ENCODE measurements at regions not wholly inside any gene's neighbourhood (a gene's known extent, or its start where the extent isn't known, plus 50 kb on each side); places are given as distances from the start of the nearest gene placed in this dataset.

GRCh38 chr3:1892459-1892858 lies 206.2 kb upstream of the CNTN4 start:
- CTCF ChIA-PET, result no interaction called here

More at GRCh38 chr3:1892459-1892858, 206.2 kb upstream of the CNTN4 start:
- H3K9me1 ChIP-seq (replicated peaks; ENCODE audit: control insufficient read depth, extremely low read depth, insufficient read depth, low read length), result no peaks in the 10 kb centered on the region
- H3K36me3 ChIP-seq (ENCODE audit: control insufficient read depth in 2 of 2, extremely low read depth in 1 of 2, insufficient read depth in 2 of 2, low read length in 2 of 2), result no peaks in the 10 kb centered on the region
- no peaks in the 10 kb centered on the region for H3K9me3 ChIP-seq (replicated peaks; ENCODE audit: control insufficient read depth, insufficient read depth, low read length)
- no TSS peak for BruUV-seq (replicated peaks)
- no peaks in the 10 kb centered on the region for H4K20me1 ChIP-seq (replicated peaks; ENCODE audit: control insufficient read depth, extremely low read depth, insufficient read depth, low read length)
- no peak overlapping the region for H3K27ac ChIP-seq (ENCODE audit: insufficient read depth, low read depth, low read length)
- no peak for FAIRE-seq
- dilution Hi-C loops (cut with MboI; ENCODE audit: extremely low pct_ligation_motif_present, low sequenced_read_pairs), result no loop called here
- POLR2A ChIA-PET, result no interaction called here
- no peak for DNase-seq (ENCODE audit: low read depth, low spot score)
- no peaks in the 10 kb centered on the region for H3K79me2 ChIP-seq (ENCODE audit: control insufficient read depth, insufficient read depth, low read length)
- H3K4me3 ChIP-seq (replicated peaks in 1 of 3; ENCODE audit: insufficient read depth in 1 of 3, low read depth in 1 of 3, low read length in 3 of 3), result no peak overlapping the region
- no peak overlapping the region for H2AFZ ChIP-seq (ENCODE audit: low read depth, low read length)
- no peaks in the 10 kb centered on the region for H3K27me3 ChIP-seq (ENCODE audit: control insufficient read depth in 2 of 2, insufficient read depth in 2 of 2, low read length in 2 of 2)
- H3K4me1 ChIP-seq (ENCODE audit: control insufficient read depth, extremely low read depth, insufficient read depth, low read length), result no peaks in the 10 kb centered on the region
- intact Hi-C loops (cut with micrococcal nuclease), result no loop called here
- no peak for TF ChIP-seq JUN (IDR thresholded peaks at IDR 0.05; ENCODE audit: borderline replicate concordance, insufficient read depth, insufficient read length, low read depth)
- TF ChIP-seq MYC (IDR thresholded peaks at IDR 0.05; ENCODE audit: low read depth, low read length), result no peak
- no peak for TF ChIP-seq GATA2 (IDR thresholded peaks at IDR 0.05; ENCODE audit: insufficient read depth, insufficient read length, low read depth, low read length)
- no peak for TF ChIP-seq EZH2 (IDR thresholded peaks at IDR 0.05; ENCODE audit: borderline replicate concordance, low read depth, low read length, severe bottlenecking)
- no peak for TF ChIP-seq FOS (IDR thresholded peaks at IDR 0.05; ENCODE audit: borderline replicate concordance, insufficient read depth, low read length)
- no peak for TF ChIP-seq POLR2AphosphoS5 (IDR thresholded peaks at IDR 0.05; ENCODE audit: insufficient read depth, low read depth, low read length)
- no peak for TF ChIP-seq CTCF (IDR thresholded peaks at IDR 0.05; ENCODE audit: extremely low read depth in 1 of 2, insufficient read depth in 1 of 2, low read depth in 1 of 2, low read length in 2 of 2)
- no peak for TF ChIP-seq POLR2A (IDR thresholded peaks at IDR 0.05; ENCODE audit: low read depth, low read length)
- TF ChIP-seq MAX (IDR thresholded peaks at IDR 0.05; ENCODE audit: insufficient read depth, insufficient read length), result no peak
- no peak overlapping the region for H3K9ac ChIP-seq (replicated peaks; ENCODE audit: extremely low read depth, insufficient read depth, low read length)
- H3K4me2 ChIP-seq (ENCODE audit: insufficient read depth, low read length), result no peak overlapping the region
